ENCODE measurements at regions not wholly inside any gene's neighbourhood (a gene's known extent, or its start where the extent isn't known, plus 50 kb on each side); places are given as distances from the start of the nearest gene placed in this dataset.
"Not testable (repeated sequence)": the region's sequence is repeated elsewhere in the genome, so short reads cannot be mapped to it uniquely, and the experiment has no call there.

- no peak for DNase-seq (ENCODE audit: low read depth, low spot score)
Measured at GRCh38 chrX:65610481-65610880, 57.0 kb upstream of the MSN start.

DNA sequence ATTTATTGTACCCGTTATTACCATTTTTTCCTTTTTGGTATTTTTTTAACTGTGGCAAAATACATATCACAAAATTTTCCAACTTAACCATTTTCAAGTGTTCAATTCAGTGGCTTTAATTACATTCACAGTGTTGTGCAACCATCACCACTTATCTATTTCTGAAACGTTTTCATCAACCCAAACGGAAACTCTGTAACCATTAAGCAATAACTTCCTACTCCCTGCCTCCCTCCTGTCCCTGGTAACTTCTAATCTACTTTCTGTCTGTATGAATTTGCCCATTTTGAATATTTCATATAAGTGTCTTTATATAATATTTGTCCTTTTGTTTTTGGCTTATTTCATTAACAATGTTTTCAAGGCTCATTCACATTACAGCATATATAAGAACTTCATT is 57.4 kb upstream of the MSN start:
- DNase-seq (ENCODE audit: low read depth, low spot score): no peak

- DNase-seq (ENCODE audit: low read depth, low spot score): no peak
Measured at GRCh38 chrX:65609237-65609636, 58.2 kb upstream of the MSN start.

DNA sequence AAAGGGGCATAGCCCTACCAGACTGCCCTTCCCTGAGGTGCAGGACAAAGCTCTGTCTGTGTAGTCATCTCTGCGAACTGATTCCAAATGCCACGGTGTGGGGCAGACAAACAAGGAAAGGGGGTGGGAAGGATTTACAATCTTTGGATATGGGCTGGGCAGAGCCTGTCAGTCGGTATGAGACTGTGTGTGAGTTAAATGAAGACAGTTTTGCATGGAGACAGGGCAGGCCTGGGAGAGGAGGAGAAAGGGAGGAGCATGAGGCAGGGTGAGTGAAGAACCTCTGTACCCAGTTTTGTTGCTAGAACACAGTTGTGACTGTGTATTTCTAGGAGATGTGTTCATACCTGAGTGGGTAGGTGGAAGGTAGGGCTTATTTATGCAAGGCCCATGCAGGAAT is 59.4 kb upstream of the MSN start:
- DNase-seq (ENCODE audit: low read depth, low spot score): no peak

- no peak for DNase-seq (ENCODE audit: low read depth, low spot score)
Measured at GRCh38 chrX:65607070-65607742, 60.2 kb upstream of the MSN start.

GRCh38 chrX:65602221-65602560 is 65.3 kb upstream of the MSN start:
- DNase-seq (ENCODE audit: low read depth, low spot score): no peak

DNA sequence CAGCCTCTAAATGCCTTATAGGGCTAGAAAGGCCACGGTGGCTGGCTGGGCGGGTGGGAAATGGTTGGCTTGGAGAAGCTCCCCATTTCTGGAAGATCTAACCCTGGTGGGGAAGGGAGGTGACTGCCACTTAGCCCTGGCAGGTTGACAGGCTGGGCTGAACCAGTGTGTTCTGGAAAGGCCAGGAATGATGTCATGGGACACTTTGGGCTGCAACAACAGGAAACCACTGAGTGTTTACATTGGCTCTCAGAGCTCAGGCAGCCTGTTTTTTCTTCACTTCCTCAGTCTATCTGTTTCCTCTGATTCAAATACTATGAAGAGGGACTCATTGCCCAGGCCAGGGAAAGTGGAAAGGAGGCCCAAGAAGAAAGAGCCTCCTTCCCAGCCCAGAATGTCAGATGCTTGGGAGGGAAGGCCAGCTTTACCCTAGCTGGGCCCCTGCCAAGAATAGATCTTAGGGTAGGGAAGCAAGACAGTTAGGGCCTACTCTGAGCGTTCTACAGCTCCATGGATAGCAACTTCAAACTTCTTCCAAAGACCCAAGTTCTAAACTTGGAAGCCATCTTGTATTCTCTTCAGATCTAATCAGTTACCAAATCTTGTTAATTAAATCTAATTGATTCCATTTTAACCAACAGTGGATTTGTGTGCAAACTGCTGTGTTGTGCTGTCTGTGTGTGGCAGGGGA is 65.8 kb upstream of the MSN start:
- DNase-seq (ENCODE audit: low read depth, low spot score): peak; percentile 34

- no peak for DNase-seq (ENCODE audit: low read depth, low spot score)
Measured at GRCh38 chrX:65601126-65601525, 66.3 kb upstream of the MSN start.

GRCh38 chrX:65600106-65600505 is 65.5 kb upstream of the LAS1L start:
- no peak for DNase-seq (ENCODE audit: low read depth, low spot score)

- DNase-seq (ENCODE audit: low read depth, low spot score): no peak
Measured at GRCh38 chrX:65598559-65599147, 64.1 kb upstream of the LAS1L start.

DNA sequence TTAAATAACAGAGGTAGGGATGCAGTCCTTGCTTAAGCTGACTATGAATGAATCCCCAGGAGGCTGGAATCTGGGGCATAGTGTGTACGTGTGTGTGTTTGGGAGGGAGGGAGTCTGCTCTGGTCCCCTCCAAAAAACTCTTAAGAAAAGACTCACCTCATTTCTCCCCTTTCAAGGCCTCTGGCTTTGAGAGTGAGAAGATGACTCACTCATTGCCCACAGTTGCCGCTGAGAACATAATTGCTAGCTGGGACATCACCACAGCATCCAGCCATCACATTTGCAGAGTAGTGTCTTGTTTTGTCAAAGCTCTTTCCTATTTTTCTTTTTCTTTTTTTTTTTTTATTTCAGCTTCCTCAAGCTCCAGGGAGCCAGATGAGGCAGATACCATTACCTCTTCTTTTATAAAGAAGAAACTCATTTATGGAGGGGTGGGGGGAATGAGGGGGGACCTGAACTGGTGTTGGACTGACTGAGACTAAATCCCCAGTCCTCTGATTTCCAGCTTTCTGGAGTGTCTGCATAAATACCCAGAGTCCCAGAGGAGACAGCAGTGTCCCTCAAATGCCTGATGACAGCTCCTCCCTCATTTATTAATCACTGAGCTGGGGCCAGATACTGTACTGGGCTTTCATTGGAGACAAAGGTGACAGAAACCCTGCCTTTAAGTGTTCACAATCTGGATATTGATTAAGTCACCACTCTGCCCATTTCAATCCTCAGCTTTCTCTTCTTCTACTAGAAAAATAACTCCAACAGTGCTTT is 61.9 kb upstream of the LAS1L start:
- DNase-seq (ENCODE audit: low read depth, low spot score): no peak

DNA sequence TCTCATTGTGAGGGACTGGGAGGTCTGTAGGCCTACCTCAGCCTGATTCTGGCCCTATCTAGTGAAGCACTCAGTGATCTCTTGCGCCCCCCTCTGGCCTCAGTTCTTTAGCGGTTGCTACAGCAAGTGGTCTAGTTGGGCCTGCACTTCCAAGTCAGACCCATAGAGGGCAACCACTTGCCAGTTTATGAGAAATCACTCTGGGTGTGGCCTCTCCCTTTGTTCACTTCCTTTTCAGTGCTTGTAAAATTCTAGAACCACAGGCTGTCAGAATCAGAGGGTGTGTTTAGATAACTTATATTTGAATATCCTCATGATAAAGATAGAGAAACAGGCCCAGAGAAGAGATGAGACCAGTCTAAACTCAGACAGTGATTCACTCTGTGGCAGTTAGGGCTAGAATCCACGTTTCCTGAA is 60.9 kb upstream of the LAS1L start:
- peak; percentile 79 for DNase-seq (ENCODE audit: low read depth, low spot score)

GRCh38 chrX:65591206-65591605 is 56.6 kb upstream of the LAS1L start:
- no peak for DNase-seq (ENCODE audit: low read depth, low spot score)

GRCh38 chrX:65589304-65589703 is 54.7 kb upstream of the LAS1L start:
- DNase-seq (ENCODE audit: low read depth, low spot score): no peak

DNA sequence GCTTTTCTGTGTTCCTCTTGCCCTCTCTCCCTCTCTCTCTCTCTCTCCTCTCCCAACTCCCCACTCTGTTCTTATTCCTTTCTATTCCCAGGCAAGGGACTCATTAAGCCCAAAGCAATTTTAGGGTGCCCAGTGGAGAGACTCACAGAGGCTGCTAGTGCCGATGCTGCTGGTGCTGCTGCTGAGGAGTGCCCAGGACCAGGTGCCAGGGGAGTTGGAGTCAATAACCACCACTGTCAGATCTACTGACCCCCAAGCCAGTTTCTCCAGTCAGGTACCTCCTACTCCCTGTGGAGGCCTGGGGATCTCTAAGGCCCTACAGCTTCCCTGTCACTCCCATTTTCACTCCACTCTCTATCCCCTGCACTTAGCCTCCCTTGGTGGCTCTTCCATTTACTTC is 54.2 kb upstream of the LAS1L start:
- no peak for DNase-seq (ENCODE audit: low read depth, low spot score)

GRCh38 chrX:65587616-65588526 is 53.3 kb upstream of the LAS1L start:
- DNase-seq (ENCODE audit: low read depth, low spot score): peak; percentile 60

DNA sequence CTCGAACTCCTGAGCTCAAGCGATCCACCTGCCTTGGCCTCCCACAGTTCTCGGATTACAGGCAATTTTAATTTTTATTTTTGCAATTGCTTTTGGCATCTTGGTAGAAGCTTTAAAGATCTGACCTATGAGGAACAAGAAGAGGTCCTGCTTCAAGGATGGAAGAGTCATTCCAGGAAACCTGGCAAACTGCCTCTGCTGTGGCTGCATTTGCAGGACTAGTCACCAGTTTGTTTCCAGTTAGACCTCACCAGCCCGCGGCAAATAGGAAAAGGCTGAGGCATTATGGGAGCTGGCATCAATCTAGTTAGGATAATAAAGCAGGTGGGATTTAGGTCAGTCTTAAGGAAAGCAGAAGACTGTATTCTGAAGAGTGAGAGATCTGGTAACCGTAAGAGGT is 51.9 kb upstream of the LAS1L start:
- no peak for DNase-seq (ENCODE audit: low read depth, low spot score)

DNA sequence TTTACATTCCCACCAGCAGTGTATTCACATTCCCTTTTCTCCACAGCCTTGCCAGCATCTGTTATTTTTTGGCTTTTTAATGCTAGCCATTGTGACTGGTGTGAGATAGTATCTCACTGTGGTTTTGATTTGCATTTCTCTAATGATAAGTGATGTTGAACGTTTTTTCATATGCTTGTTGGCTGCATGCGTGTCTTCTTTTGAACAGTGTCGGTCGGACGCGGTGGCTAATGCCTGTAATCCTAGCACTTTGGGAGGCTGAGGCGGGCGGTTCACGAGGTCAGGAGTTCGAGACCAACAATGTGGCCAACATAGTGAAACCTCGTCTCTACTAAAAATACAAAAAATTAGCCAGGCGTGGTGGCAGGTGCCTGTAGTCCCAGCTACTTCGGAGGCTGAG is 50.6 kb upstream of the LAS1L start:
- not testable (repeated sequence) for DNase-seq (ENCODE audit: low read depth, low spot score)
